ENCODE measurements at regions not wholly inside any gene's neighbourhood (a gene's known extent, or its start where the extent isn't known, plus 50 kb on each side); places are given as distances from the start of the nearest gene placed in this dataset.
"Not testable (repeated sequence)": the region's sequence is repeated elsewhere in the genome, so short reads cannot be mapped to it uniquely, and the experiment has no call there.

GRCh38 chr9:30329431-30329830 is 2055.0 kb upstream of the ACO1 start:
- no peak for DNase-seq (ENCODE audit: low read depth)

- DNase-seq (ENCODE audit: low read depth) = no peak
Measured at GRCh38 chr9:30348904-30349303, 2035.5 kb upstream of the ACO1 start.

DNA sequence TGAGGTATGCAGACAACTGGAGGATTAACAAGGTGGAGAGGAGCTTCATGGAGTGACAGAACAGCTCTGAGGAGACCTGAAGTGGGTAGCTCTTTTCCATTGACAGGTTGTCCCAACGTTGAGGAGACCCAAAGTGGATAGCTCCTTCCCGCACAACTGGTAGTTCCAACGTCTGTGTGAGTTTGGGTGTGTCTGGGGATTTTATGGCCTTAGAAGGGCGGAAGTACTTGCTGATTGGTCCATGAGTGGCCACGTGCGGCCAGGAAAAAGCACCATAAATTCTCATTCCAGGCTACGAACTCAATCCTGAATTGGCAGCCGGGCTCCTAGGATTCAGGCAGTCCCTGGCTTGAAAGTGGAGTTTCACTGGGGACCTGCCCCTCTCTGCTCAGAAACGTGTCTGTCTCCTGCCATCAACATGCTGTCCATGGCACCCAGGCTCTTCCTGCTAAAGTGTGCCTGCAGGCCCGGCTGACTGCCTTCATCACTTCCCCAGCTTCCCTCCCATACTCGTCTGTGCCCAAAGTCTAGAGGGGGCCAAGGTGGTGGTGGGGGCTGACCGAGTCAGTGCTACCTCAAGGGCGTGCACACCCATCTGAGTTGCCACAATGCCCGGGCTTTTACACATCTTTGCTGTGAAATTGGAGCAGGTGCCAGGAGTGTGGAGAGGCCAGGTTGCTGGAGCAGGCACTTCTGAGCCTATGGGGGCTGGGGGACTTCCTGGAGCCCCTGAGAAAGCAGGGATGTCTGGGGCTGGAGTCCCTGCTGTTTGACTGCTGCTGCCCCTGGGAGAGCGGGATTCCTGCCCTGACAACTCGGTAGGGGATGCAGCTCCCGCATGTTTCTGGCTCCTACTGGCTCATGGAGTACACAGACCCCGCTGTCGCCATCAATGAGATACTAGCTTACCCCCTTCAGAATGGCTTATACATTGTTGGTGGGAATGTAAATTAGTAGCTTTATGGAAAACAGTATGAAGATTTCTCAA is 2034.6 kb upstream of the ACO1 start:
- no peak for DNase-seq (ENCODE audit: low read depth)

GRCh38 chr9:30356221-30356620 is 2028.2 kb upstream of the ACO1 start:
- DNase-seq (ENCODE audit: low read depth) = no peak

- no peak for DNase-seq (ENCODE audit: low read depth)
Measured at GRCh38 chr9:30362373-30362772, 2022.1 kb upstream of the ACO1 start.

DNA sequence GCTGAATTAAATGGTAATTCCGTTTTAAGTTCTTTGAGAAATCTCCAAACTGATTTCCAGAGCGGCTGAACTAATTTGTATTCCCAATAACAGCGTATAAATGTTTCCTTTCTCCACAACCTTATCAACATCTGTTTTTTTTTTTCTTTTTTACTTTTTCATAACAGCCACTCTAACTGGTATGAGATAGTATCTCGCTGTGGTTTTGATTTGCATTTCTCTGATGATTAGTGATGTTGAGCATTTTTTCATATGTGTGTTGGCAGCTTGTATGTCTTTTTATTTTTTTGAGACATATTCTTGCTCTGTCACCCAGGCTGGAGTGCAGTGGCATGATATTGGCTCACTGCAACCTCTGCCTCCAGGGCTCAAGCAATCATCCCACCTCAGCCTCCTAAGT is 2018.3 kb upstream of the ACO1 start:
- DNase-seq (ENCODE audit: low read depth) = not testable (repeated sequence)

DNA sequence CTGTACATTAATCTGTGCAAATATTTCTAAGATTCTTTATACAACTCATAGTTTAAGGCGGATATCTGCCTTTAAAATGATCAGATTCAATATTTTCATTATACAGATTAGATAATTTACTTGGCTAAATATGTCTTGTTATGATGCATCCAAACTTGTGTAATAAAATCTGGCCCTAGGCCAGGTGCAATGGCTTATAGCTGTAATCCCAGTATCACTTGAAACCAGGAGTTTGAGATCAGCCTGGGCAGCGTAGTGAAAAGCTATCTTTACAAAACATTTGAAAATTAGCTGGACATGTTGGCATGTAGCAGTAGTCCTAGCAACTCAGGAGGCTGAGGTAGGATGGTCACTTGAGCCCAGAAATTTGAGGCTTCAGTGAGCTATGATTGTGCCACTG is 2002.2 kb upstream of the ACO1 start:
- DNase-seq (ENCODE audit: low read depth) = no peak

DNA sequence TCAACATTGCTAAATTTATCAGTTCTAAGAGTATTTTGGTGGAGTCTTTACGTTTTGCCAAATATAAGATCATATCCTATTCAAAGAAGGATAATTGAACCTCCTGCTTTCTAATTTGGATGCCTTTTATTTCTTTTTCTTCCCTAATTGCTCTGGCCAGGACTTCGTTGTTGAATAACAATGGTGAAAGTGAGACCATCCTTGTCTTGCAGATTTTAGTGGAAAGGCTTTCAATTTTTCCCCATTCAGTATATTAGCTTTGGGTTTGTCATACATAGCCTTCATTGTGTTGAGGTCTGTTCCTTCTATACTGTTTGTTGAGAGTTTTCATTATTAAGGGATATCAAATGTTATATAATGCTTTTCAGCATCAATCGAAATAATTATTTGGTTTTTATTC is 1974.2 kb upstream of the ACO1 start:
- DNase-seq (ENCODE audit: low read depth) = no peak

- no peak for DNase-seq (ENCODE audit: low read depth)
Measured at GRCh38 chr9:30411571-30411970, 1972.9 kb upstream of the ACO1 start.

DNA sequence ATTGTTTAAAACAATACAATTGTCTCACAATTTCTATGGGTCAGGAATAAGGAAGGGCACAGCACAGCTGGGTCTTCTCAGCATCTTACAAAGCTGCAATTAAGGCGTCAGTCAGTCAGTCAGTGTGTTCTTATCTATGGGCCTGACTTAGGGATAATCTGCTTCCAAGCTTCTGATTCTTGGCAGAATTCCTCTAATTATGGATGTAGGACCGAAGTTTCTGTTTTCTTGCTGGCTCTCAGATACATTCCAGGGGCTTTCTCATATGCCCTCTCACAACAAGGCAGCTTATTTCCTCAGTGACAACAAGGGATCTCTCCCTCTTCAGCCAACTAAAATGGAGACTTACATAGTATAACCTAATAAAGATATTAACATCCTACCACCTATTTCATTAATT is 1925.3 kb upstream of the ACO1 start:
- DNase-seq (ENCODE audit: low read depth) = no peak

DNA sequence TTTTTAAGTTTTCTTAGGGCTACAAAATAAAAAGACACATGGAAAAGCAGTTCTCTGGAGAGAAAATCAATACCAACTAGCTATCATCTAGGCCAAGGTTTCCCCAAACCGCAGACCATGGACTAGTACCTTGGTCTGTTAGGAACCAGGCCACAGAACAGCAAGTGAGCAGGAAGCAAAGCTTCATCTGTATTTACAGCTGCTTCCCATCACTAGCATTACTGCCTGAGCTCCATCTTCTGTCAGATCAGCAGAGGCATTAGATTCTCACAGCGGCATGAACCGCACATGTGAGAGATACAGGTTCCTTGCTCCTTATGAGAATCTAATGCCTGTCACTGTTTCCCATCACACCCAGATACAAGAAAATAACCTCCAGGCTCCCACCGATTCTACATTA is 1907.6 kb upstream of the ACO1 start:
- no peak for DNase-seq (ENCODE audit: low read depth)

- DNase-seq (ENCODE audit: low read depth) = no peak
Measured at GRCh38 chr9:30478684-30479083, 1905.8 kb upstream of the ACO1 start.

DNA sequence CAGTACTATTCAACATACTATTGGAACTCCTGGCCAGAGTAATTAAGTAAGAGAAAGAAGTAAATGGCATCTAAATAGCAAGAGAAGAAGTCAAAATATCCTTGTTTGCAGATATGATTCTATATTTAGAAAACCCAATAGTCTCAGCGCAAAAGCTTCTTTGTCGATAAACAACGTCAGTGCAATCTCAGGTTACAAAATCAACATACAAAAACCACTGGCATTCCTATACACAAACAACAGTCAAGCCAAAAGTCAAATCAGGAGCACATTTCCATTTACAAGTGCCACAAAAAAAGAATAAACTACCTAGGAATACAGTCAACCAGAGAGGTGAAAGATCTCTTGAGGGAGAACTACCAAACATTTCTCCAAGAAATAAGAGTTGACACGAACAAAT is 1901.9 kb upstream of the ACO1 start:
- no peak for DNase-seq (ENCODE audit: low read depth)

DNA sequence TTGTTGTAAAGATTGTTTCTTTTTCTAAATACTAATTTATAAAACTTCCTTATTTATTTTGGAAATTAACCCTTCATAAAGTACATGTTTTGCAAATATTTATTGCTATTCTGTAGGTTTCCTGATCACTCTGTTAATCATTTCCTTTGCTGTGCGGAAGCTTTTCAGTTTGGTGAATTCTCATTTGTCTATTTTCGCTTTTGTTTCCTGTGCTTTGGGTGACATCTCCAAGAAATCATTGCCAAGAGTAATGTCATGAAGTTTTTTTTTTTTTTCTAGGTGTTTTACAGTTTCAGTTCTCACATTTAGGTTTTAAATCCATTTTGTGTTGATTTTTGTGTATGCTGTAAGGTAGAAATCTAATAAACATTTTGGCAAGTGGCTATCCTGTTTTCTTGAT is 1899.8 kb upstream of the ACO1 start:
- no peak for DNase-seq (ENCODE audit: low read depth)

DNA sequence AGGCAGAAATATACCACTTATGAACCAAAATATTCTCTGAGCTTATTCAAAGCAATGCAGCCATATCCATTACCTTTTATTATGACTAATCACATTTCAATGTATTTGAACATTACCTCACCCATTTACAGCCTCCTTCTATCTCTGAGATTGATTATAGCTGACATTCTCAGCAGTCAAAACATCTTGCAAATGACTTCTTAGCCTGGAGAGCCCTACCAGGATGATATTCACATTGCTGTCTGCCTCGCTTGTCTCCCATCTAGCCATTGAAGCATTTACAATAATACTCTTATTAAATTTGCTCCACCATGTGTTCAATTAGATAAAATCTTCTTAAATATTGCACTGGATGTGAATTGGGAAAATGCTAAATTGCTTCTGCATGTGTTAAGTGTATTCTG is 1879.9 kb upstream of the ACO1 start:
- DNase-seq (ENCODE audit: low read depth) = no peak

DNA sequence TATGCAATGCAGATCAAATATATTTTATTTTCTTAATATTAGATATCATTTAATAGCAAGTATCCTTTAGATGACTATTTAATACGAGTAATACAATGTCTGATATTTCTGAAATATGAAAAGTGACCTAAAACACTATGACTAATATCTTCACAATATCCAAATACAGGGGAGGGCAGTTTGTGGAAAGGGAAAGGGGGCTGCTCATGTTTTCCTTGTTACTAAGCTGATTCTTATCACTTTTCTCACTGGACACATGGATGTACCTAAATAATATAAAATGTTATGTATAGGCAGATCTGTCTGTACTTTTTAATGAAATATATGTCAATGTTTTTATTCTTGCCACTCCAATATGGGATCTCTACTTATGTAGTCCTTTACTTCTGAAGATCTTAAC is 1879.1 kb upstream of the ACO1 start:
- no peak for DNase-seq (ENCODE audit: low read depth)

DNA sequence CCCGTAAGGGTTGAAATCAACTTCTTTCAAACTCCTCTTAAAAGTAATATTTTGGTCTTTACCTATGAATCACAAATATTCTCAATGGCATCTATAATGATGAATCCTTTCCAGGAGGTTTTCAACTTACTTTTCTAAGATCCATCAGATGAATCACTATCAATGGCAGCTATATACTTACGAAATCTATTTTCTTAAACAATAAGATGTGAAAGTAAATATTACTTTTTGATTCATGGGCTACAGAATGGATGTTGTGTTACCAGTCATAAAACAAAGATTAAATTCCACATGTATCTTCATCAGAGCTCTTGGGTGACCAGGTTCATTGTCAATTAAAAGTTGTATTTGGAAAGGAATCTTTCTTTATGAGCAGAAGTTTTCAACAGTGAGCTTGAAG is 1877.7 kb upstream of the ACO1 start:
- DNase-seq (ENCODE audit: low read depth) = no peak

- no peak for DNase-seq (ENCODE audit: low read depth)
Measured at GRCh38 chr9:30507166-30507565, 1877.3 kb upstream of the ACO1 start.

DNA sequence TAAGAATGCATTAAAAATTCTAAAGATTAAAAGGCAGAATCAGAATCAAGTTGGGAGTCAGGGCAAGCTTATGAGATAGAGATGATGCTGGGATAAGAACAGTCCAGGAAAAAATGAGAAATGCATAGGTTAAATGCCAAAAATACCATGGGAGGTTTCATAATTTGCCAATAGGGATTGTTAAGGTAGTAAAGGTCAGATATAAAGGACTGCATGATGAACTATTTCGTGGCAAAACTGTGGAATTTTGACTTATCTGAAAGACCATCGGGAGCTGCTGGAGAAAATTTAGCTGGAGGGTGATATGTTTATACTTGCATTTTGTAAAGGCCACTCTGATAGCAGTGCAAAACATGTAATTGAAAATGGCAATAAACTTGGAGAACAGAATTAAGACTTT is 1872.8 kb upstream of the ACO1 start:
- no peak for DNase-seq (ENCODE audit: low read depth)

GRCh38 chr9:30519166-30519565 is 1865.3 kb upstream of the ACO1 start:
- no peak for DNase-seq (ENCODE audit: low read depth)

DNA sequence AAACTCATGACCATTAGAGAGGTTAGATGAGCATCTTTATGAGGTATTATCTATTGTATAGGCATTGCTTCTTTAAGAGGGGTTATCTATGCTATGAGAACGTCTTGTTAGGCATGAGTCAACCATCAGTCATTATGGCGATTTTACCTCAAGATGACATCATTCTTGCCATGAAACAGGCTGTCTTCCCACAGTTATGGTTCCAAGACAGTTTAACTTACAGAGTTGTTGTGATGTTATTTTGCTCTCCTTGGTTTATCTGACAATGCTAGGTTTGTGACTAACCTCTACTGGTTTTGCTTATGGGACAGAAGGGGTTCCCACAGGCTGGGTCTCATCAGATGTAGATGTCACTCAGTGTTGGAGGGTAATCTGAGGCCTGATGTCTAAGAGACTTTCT is 1864.7 kb upstream of the ACO1 start:
- no peak for DNase-seq (ENCODE audit: low read depth)

GRCh38 chr9:30522061-30522460 is 1862.4 kb upstream of the ACO1 start:
- no peak for DNase-seq (ENCODE audit: low read depth)

DNA sequence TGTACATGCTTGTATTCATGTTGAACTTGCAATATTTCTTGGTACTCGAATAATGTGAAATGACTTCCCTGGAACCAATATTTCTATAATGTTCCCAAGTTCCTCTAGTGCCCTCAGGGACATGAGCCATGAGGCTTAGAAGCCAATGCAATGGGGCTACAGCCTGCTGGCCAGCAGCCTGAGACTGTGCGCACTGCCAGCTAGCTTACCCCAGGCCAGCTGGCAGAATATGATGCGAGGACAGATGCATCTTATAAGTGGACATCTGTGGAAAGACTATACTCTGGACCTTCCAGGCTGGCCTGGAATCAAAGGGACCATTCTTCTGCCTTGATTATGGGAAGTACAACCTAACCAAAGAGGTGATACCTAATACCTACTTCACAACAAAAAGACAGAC is 1862.0 kb upstream of the ACO1 start:
- DNase-seq (ENCODE audit: low read depth) = no peak

GRCh38 chr9:30524311-30524710 is 1860.1 kb upstream of the ACO1 start:
- DNase-seq (ENCODE audit: low read depth) = no peak
